HL-60 (cell line): ENCODE measurements at regions not wholly inside any gene's neighbourhood (a gene's known extent, or its start where the extent isn't known, plus 50 kb on each side); places are given as distances from the start of the nearest gene placed in this dataset.

ENCODE experiments used
- GABPA ChIP-seq: IDR thresholded peaks from 2 replicates; pipeline ENCODE4 v1.6.1; 2012; ENCODE audit warnings: low read depth
- POLR2AphosphoS5 ChIP-seq: IDR thresholded peaks from 2 replicates; pipeline ENCODE4 v1.6.1; 2012; ENCODE audit warnings: low read depth
- REST ChIP-seq: IDR thresholded peaks from 2 replicates; pipeline ENCODE4 v1.6.1; 2012; ENCODE audit warnings: low read depth; ENCODE audit not compliant: insufficient replicate concordance
- SPI1 ChIP-seq: IDR thresholded peaks from 2 replicates; pipeline ENCODE4 v1.6.1; 2012; ENCODE audit warnings: low read depth, mild to moderate bottlenecking, borderline replicate concordance
- TF ChIP-seq, protein P1 (sequence below): IDR thresholded peaks from one replicate; pipeline ENCODE4 v1.5.1; 2011; ENCODE audit warnings: low read length, control low read depth, inconsistent platforms; ENCODE audit not compliant: insufficient read depth

- TF ChIP-seq, protein P1, sequence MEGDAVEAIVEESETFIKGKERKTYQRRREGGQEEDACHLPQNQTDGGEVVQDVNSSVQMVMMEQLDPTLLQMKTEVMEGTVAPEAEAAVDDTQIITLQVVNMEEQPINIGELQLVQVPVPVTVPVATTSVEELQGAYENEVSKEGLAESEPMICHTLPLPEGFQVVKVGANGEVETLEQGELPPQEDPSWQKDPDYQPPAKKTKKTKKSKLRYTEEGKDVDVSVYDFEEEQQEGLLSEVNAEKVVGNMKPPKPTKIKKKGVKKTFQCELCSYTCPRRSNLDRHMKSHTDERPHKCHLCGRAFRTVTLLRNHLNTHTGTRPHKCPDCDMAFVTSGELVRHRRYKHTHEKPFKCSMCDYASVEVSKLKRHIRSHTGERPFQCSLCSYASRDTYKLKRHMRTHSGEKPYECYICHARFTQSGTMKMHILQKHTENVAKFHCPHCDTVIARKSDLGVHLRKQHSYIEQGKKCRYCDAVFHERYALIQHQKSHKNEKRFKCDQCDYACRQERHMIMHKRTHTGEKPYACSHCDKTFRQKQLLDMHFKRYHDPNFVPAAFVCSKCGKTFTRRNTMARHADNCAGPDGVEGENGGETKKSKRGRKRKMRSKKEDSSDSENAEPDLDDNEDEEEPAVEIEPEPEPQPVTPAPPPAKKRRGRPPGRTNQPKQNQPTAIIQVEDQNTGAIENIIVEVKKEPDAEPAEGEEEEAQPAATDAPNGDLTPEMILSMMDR, result no peak
- no peak for TF ChIP-seq POLR2AphosphoS5
- no peak for TF ChIP-seq REST
- no peak for TF ChIP-seq GABPA
- no peak for TF ChIP-seq SPI1
These were observed 300.7 kb upstream of the TBX3 start for GRCh38 chr12:114984634-114985061.
